Adrenal gland (tissue), 9 donors: ENCODE measurements at regions not wholly inside any gene's neighbourhood (a gene's known extent, or its start where the extent isn't known, plus 50 kb on each side); places are given as distances from the start of the nearest gene placed in this dataset.

ENCODE experiments used
- DNase-seq, 7 donors: peaks; one replicate each; pipeline ENCODE4 v3.0.0-alpha.2; 2019 to 2020
- H3K27ac ChIP-seq, 5 donors: fragments of 200-600 bp; sonication (generic) in 4 of 5; 1 replicate in 3 of 5; 2 replicates in 2 of 5; pipeline versions ENCODE4 v1.5.1 to v1.8.0; 2016 to 2020; ENCODE audit warnings: mild to moderate bottlenecking in 1 of 5
- H3K27me3 ChIP-seq: fragments of 200-600 bp; 2 replicates; pipeline ENCODE4 v1.8.0; 2021
- H3K36me3 ChIP-seq, 2 donors: fragments of 200-600 bp; replicated peaks in 1 of 2; 1 replicate in 1 of 2; 2 replicates in 1 of 2; pipeline versions ENCODE4 v1.5.1 to v1.8.0; 2018 to 2022
- H3K4me1 ChIP-seq, 2 donors: fragments of 200-600 bp; replicated peaks in 1 of 2; 1 replicate in 1 of 2; 2 replicates in 1 of 2; pipeline versions ENCODE4 v1.5.1 to v1.8.0; 2018 to 2021
- H3K4me3 ChIP-seq, 4 donors: fragments of 200-600 bp; sonication (generic) in 3 of 4; one replicate each; pipeline ENCODE4 v1.5.1; 2016 to 2018
- H3K9me3 ChIP-seq, 3 donors: fragments of 200-600 bp; sonication (generic) in 1 of 3; replicated peaks in 1 of 3; 1 replicate in 2 of 3; 2 replicates in 1 of 3; pipeline versions ENCODE4 v1.5.1 to v1.8.0; 2016 to 2021
- CTCF ChIP-seq, 6 experiments: fragments of 450-650 bp in 4 of 6; fragments of 200-600 bp in 2 of 6; sonication (generic) in 1 of 6; IDR thresholded peaks; 1 replicate in 5 of 6; 2 replicates in 1 of 6; pipeline versions ENCODE4 v1.5.1 to v1.8.0; 2016 to 2021; ENCODE audit warnings: antibody characterized with exemption in 6 of 6, mild to moderate bottlenecking in 2 of 6, moderate library complexity in 1 of 6
- POLR2A ChIP-seq, 2 donors: fragments of 450-650 bp; IDR thresholded peaks; one replicate each; pipeline ENCODE4 v1.6.1; 2017; ENCODE audit warnings: antibody characterized with exemption in 2 of 2, mild to moderate bottlenecking in 2 of 2, moderate library complexity in 1 of 2
- WGBS, 4 donors: extraction: QIAGEN DNeasy Blood & Tissue Kit in 2 of 4; methylation state at CpG; one replicate each; pipeline versions ENCODE4 v1.1.5 to v1.1.7; 2013 to 2017; 5-methylcytosine and 5-hydroxymethylcytosine counted together
- intact Hi-C, 2 donors: fragments of 100-400 bp; cut with DNase I; formaldehyde crosslinking; loops; one replicate each; pipeline versions ENCODE4 v1.14.1 to v1.15.0; 2022 to 2023
- donor health status: healthy with polysubstance abuse.
- donor health status: Bipolar disorder and iron deficiency.
- donor health status: DM: yes; HTN: yes; CAD: no.
- donor health status: DM: no; HTN: no; CAD: no.
- donor health status: DM: no; HTN: no; CAD: no.

- intact Hi-C loops, result no loop called here
- DNase-seq, result no peak
- no peak overlapping the region for H3K27ac ChIP-seq
- H3K4me1 ChIP-seq, result no peaks in the 10 kb centered on the region
- no peaks in the 10 kb centered on the region for H3K9me3 ChIP-seq
- no peak overlapping the region for H3K4me3 ChIP-seq
- TF ChIP-seq POLR2A (IDR thresholded peaks at IDR 0.05) (no peak), CTCF (IDR thresholded peaks at IDR 0.05) (no peak)
- H3K36me3 ChIP-seq, result no peaks in the 10 kb centered on the region
- 63 to 86% (median 70%) methylated on average over 2 of the region's 2 CpGs for WGBS, 4 donors
- no peaks in the 10 kb centered on the region for H3K27me3 ChIP-seq
Measured at GRCh38 chr2:223176970-223177369, 125.0 kb downstream of the KCNE4 start.

GRCh38 chr2:223180463-223180862 is 128.5 kb downstream of the KCNE4 start:
- TF ChIP-seq POLR2A (IDR thresholded peaks at IDR 0.05) (no peak), CTCF (IDR thresholded peaks at IDR 0.05) (no peak)
- H3K9me3 ChIP-seq, result no peaks in the 10 kb centered on the region

GRCh38 chr2:223181561-223181960 is 129.6 kb downstream of the KCNE4 start:
- H3K27me3 ChIP-seq, result no peaks in the 10 kb centered on the region
- no peaks in the 10 kb centered on the region for H3K36me3 ChIP-seq
- no peaks in the 10 kb centered on the region for H3K4me1 ChIP-seq
- no peak overlapping the region for H3K4me3 ChIP-seq
- no peaks in the 10 kb centered on the region for H3K9me3 ChIP-seq
- no peak overlapping the region for H3K27ac ChIP-seq
- WGBS, 4 donors, result 51 to 78% (median 63%) methylated on average over 1 of the region's 1 CpG
- intact Hi-C loops, result no loop called here
- no peak for TF ChIP-seq POLR2A (IDR thresholded peaks at IDR 0.05)
- no peak for TF ChIP-seq CTCF (IDR thresholded peaks at IDR 0.05)
- no peak for DNase-seq

More at GRCh38 chr2:223180463-223180862, 128.5 kb downstream of the KCNE4 start:
- WGBS, 4 donors, result 16 to 33% (median 28%) methylated on average over 2 of the region's 2 CpGs
- Histone ChIP-seq H3K4me1 (no peaks in the 10 kb centered on the region), H3K4me3 (no peak overlapping the region), H3K36me3 (no peaks in the 10 kb centered on the region), H3K27me3 (no peaks in the 10 kb centered on the region), H3K27ac (no peak overlapping the region)
- intact Hi-C loops, result no loop called here
- DNase-seq, result no peak

- Histone ChIP-seq H3K4me3 (no peak overlapping the region), H3K36me3 (no peaks in the 10 kb centered on the region), H3K4me1 (no peaks in the 10 kb centered on the region), H3K27me3 (no peaks in the 10 kb centered on the region), H3K27ac (no peak overlapping the region), H3K9me3 (no peaks in the 10 kb centered on the region)
- intact Hi-C loops, result no loop called here
- TF ChIP-seq POLR2A (IDR thresholded peaks at IDR 0.05) (no peak), CTCF (IDR thresholded peaks at IDR 0.05) (no peak)
- DNase-seq, result no peak
- WGBS, 4 donors, result 70 to 80% (median 73%) methylated on average over 2 of the region's 2 CpGs
Measured at GRCh38 chr2:223182356-223182755, 130.4 kb downstream of the KCNE4 start.
